CD4-positive, alpha-beta T cell (primary cell): ENCODE measurements at regions not wholly inside any gene's neighbourhood (a gene's known extent, or its start where the extent isn't known, plus 50 kb on each side); places are given as distances from the start of the nearest gene placed in this dataset.
"Not testable (repeated sequence)": the region's sequence is repeated elsewhere in the genome, so short reads cannot be mapped to it uniquely, and the experiment has no call there.

Experiments used
- ATAC-seq: fragments of 200-7000 bp; cut with Tn5 transposase; one replicate; pipeline ENCODE4 v1.10.0; 2022; ENCODE audit warnings: mild to moderate bottlenecking; ENCODE audit not compliant: poor library complexity
- CTCF ChIA-PET: fragments of 350-600 bp; sonication (Branson Sonifier 250); formaldehyde crosslinking; loops from one replicate; lab custom pipeline; 2021; ENCODE audit warnings: antibody characterized with exemption, inconsistent platforms; lab: Charles Lee
- POLR2A ChIA-PET: fragments of 350-600 bp; sonication (Branson Sonifier 250); formaldehyde crosslinking; loops from one replicate; lab custom pipeline; 2021; ENCODE audit warnings: antibody characterized with exemption, inconsistent platforms; lab: Charles Lee
- DNase-seq, 14 experiments: peaks; one replicate each; pipeline ENCODE4 v3.0.0-alpha.2; 2013 to 2020; ENCODE audit warnings: mixed read lengths in 2 of 14
- H3K27ac ChIP-seq, 2 donors: one replicate each; pipeline versions ENCODE4 v1.5.1 to v1.7.0; 2013; ENCODE audit warnings: low read length in 2 of 2, low read depth in 1 of 2, mild to moderate bottlenecking in 1 of 2
- H3K27me3 ChIP-seq, 2 experiments: 1 replicate in 1 of 2; 2 replicates in 1 of 2; pipeline versions ENCODE4 v1.6.1 to v1.7.0; 2013; ENCODE audit warnings: low read length in 2 of 2, control low read depth in 1 of 2, mild to moderate bottlenecking in 1 of 2, moderate library complexity in 1 of 2; ENCODE audit not compliant: insufficient read depth in 2 of 2, control insufficient read depth in 1 of 2
- H3K36me3 ChIP-seq: one replicate; pipeline ENCODE4 v1.6.1; 2013; ENCODE audit warnings: low read length, control low read depth; ENCODE audit not compliant: insufficient read depth
- H3K4me1 ChIP-seq: one replicate; pipeline ENCODE4 v1.6.1; 2013; ENCODE audit warnings: low read length, control low read depth; ENCODE audit not compliant: insufficient read depth
- H3K4me3 ChIP-seq: one replicate; pipeline ENCODE4 v1.5.1; 2013; ENCODE audit warnings: mild to moderate bottlenecking, low read length, moderate library complexity
- H3K9me3 ChIP-seq, 2 experiments: 1 replicate in 1 of 2; 2 replicates in 1 of 2; pipeline versions ENCODE4 v1.6.1 to v1.7.0; 2013; ENCODE audit warnings: low read length in 2 of 2, mild to moderate bottlenecking in 2 of 2, control low read depth in 1 of 2, moderate library complexity in 1 of 2; ENCODE audit not compliant: control insufficient read depth in 1 of 2, insufficient read depth in 1 of 2
- H3K27ac Mint-ChIP-seq: one replicate; pipeline ENCODE4 v1.8.0; 2020; ENCODE audit warnings: mixed read lengths
- H3K27me3 Mint-ChIP-seq: one replicate; pipeline ENCODE4 v1.8.0; 2021; ENCODE audit warnings: mixed read lengths
- H3K36me3 Mint-ChIP-seq: one replicate; pipeline ENCODE4 v1.8.0; 2021; ENCODE audit warnings: low read depth, mixed read lengths
- H3K4me1 Mint-ChIP-seq: one replicate; pipeline ENCODE4 v1.8.0; 2021; ENCODE audit warnings: low read depth, mixed read lengths
- H3K4me3 Mint-ChIP-seq: one replicate; pipeline ENCODE4 v1.8.0; 2020; ENCODE audit warnings: mild to moderate bottlenecking, mixed read lengths
- H3K9me3 Mint-ChIP-seq: one replicate; pipeline ENCODE4 v1.8.0; 2020; ENCODE audit warnings: mixed read lengths
- intact Hi-C, 2 experiments: fragments of 100-400 bp; cut with DNase I in 1 of 2; cut with micrococcal nuclease in 1 of 2; formaldehyde crosslinking; loops; one replicate each; pipeline versions ENCODE4 v1.15.1 to v1.9.0; 2023 to 2025; cut with DNase I, micrococcal nuclease
- TF ChIP-seq, protein P1 (sequence below): fragments of 200-600 bp; IDR thresholded peaks from one replicate; pipeline ENCODE4 v1.8.0; 2022; ENCODE audit warnings: antibody characterized with exemption, mild to moderate bottlenecking

DNA sequence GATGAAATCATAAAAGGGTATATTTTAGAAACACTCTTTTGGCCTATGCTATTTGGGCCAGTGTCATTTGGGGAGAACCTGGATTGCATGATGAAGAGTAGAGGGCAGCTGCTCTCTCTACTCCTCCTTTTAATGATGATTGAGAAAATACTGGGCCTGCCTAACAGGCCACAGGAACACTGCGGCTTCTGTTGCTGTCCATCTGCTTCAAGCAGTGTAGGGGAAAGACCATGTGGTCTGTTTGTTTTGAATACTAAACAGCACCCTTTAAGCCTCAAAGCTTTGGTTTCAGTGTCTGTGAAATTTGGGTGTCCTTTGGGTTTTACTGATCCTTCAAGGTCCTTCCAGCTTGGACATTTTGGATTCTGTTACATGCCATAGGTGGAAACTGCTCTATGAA is 78.0 kb downstream of the TTC6 start:
- H3K4me1 ChIP-seq: no peaks in the 10 kb centered on the region
- POLR2A ChIA-PET: no interaction called here
- H3K27me3 ChIP-seq: no peaks in the 10 kb centered on the region
- H3K4me3 ChIP-seq: no peak overlapping the region
- CTCF ChIA-PET: no interaction called here
- no peak overlapping the region for H3K27ac ChIP-seq
- Mint-ChIP-seq H3K36me3 (no peaks in the 10 kb centered on the region), H3K4me1 (no peaks in the 10 kb centered on the region), H3K9me3 (peaks cover 12% of the 10 kb centered on the region), H3K4me3 (no peak overlapping the region), H3K27ac (no peak overlapping the region), H3K27me3 (no peaks in the 10 kb centered on the region)
- no peak for ATAC-seq
- no peaks in the 10 kb centered on the region for H3K9me3 ChIP-seq
- H3K36me3 ChIP-seq: no peaks in the 10 kb centered on the region
- intact Hi-C loops: no loop called here
- no peak for DNase-seq
- TF ChIP-seq, protein P1, sequence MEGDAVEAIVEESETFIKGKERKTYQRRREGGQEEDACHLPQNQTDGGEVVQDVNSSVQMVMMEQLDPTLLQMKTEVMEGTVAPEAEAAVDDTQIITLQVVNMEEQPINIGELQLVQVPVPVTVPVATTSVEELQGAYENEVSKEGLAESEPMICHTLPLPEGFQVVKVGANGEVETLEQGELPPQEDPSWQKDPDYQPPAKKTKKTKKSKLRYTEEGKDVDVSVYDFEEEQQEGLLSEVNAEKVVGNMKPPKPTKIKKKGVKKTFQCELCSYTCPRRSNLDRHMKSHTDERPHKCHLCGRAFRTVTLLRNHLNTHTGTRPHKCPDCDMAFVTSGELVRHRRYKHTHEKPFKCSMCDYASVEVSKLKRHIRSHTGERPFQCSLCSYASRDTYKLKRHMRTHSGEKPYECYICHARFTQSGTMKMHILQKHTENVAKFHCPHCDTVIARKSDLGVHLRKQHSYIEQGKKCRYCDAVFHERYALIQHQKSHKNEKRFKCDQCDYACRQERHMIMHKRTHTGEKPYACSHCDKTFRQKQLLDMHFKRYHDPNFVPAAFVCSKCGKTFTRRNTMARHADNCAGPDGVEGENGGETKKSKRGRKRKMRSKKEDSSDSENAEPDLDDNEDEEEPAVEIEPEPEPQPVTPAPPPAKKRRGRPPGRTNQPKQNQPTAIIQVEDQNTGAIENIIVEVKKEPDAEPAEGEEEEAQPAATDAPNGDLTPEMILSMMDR: no peak

GRCh38 chr14:37678916-37679315 is 83.5 kb downstream of the TTC6 start:
- Mint-ChIP-seq H3K36me3 (no peaks in the 10 kb centered on the region), H3K9me3 (peaks cover 9% of the 10 kb centered on the region), H3K27me3 (no peaks in the 10 kb centered on the region), H3K4me3 (no peak overlapping the region), H3K4me1 (no peaks in the 10 kb centered on the region), H3K27ac (no peak overlapping the region)
- Histone ChIP-seq H3K27ac (no peak overlapping the region), H3K27me3 (no peaks in the 10 kb centered on the region), H3K9me3 (no peaks in the 10 kb centered on the region), H3K4me1 (no peaks in the 10 kb centered on the region), H3K36me3 (no peaks in the 10 kb centered on the region), H3K4me3 (no peak overlapping the region)
- DNase-seq (no peak), ATAC-seq (no peak)
- TF ChIP-seq, protein P1: no peak
- ChIA-PET POLR2A (no interaction called here), CTCF (no interaction called here)
- intact Hi-C loops: no loop called here

GRCh38 chr14:37681486-37681885 is 86.1 kb downstream of the TTC6 start:
- H3K4me3 Mint-ChIP-seq: no peak overlapping the region
- intact Hi-C loops: no loop called here
- TF ChIP-seq, protein P1: no peak
- H3K27me3 ChIP-seq: no peaks in the 10 kb centered on the region
- ChIA-PET POLR2A (no interaction called here), CTCF (no interaction called here)
- no peaks in the 10 kb centered on the region for H3K4me1 Mint-ChIP-seq
- no peaks in the 10 kb centered on the region for H3K36me3 ChIP-seq
- no peaks in the 10 kb centered on the region for H3K4me1 ChIP-seq
- DNase-seq: no peak
- peaks cover 9% of the 10 kb centered on the region for H3K9me3 Mint-ChIP-seq
- H3K36me3 Mint-ChIP-seq: no peaks in the 10 kb centered on the region
- no peak overlapping the region for H3K27ac ChIP-seq
- H3K4me3 ChIP-seq: no peak overlapping the region
- no peaks in the 10 kb centered on the region for H3K27me3 Mint-ChIP-seq
- no peak for ATAC-seq
- no peak overlapping the region for H3K27ac Mint-ChIP-seq
- no peaks in the 10 kb centered on the region for H3K9me3 ChIP-seq

DNA sequence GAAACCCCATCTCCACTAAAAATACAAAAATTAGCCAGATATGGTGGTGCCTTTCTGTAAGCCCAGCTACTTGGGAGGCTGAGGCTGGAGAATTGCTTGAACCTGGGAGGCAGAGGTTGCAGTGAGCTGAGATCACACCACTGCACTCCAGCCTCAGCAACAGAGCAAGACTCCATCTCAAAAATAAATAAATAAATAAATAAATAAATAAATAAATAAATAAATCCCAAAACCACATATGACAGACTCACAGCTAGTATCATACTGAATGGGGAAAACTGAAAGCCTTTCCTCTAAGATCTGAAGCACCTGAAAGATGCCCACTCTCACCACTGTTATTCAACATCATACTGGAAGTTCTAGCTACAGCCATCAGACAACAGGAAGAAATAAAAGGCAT is 97.3 kb downstream of the TTC6 start:
- intact Hi-C loops, H3K27ac Mint-ChIP-seq, H3K27me3 Mint-ChIP-seq, ATAC-seq, DNase-seq, H3K27me3 ChIP-seq, H3K36me3 ChIP-seq, H3K9me3 ChIP-seq, H3K4me3 Mint-ChIP-seq, H3K4me1 Mint-ChIP-seq, H3K4me3 ChIP-seq, H3K4me1 ChIP-seq, H3K27ac ChIP-seq, CTCF ChIA-PET, H3K36me3 Mint-ChIP-seq, POLR2A ChIA-PET: not testable (repeated sequence)
- peaks cover 19% of the 10 kb centered on the region for H3K9me3 Mint-ChIP-seq

- ATAC-seq: not testable (repeated sequence)
Observed at GRCh38 chr14:37693420-37693819, 98.0 kb downstream of the TTC6 start.

More at GRCh38 chr14:37693420-37693819, 98.0 kb downstream of the TTC6 start:
- H3K27me3 Mint-ChIP-seq, DNase-seq, intact Hi-C loops, H3K4me3 ChIP-seq, H3K36me3 Mint-ChIP-seq, CTCF ChIA-PET, H3K4me1 Mint-ChIP-seq, POLR2A ChIA-PET, H3K4me3 Mint-ChIP-seq, H3K36me3 ChIP-seq, H3K27ac Mint-ChIP-seq, H3K9me3 ChIP-seq, H3K27me3 ChIP-seq, H3K27ac ChIP-seq, H3K4me1 ChIP-seq: not testable (repeated sequence)
- peaks cover 16% of the 10 kb centered on the region for H3K9me3 Mint-ChIP-seq
